GM12874 (cell line): ENCODE measurements at regions not wholly inside any gene's neighbourhood (a gene's known extent, or its start where the extent isn't known, plus 50 kb on each side); places are given as distances from the start of the nearest gene placed in this dataset.

Experiments
- CTCF ChIP-seq: IDR thresholded peaks from 2 replicates; pipeline ENCODE4 v1.5.1; 2011; ENCODE audit warnings: low read depth, mild to moderate bottlenecking, control low read depth, low read length, moderate library complexity; ENCODE audit not compliant: insufficient read depth

GRCh38 chr6:82017773-82018172, 229.8 kb downstream of the IBTK start:
- TF ChIP-seq CTCF, result no peak

DNA sequence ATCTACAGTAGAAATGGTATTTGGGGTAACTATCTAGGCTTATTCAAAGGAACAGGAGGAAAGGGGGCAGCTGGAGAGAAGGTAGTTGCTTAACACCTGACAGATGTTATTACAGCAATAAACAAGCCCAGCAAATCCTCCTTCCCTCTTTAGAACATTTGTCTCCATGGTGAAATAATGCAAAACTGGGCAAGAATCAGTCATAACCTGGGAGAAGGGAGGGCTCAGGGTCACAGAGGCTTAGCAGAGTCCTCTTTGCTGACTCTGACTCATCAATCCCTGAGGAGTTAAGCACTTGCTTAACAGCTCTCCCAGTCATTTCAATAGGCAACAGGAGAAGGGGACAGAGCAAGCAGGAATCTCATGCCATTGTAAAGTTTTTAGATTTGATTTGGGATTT, 230.3 kb downstream of the IBTK start:
- no peak for TF ChIP-seq CTCF

- no peak for TF ChIP-seq CTCF
Measured at GRCh38 chr6:82015526-82015925, 232.0 kb downstream of the IBTK start.

- TF ChIP-seq CTCF, result no peak
Measured at GRCh38 chr6:82015043-82015442, 232.5 kb downstream of the IBTK start.

DNA sequence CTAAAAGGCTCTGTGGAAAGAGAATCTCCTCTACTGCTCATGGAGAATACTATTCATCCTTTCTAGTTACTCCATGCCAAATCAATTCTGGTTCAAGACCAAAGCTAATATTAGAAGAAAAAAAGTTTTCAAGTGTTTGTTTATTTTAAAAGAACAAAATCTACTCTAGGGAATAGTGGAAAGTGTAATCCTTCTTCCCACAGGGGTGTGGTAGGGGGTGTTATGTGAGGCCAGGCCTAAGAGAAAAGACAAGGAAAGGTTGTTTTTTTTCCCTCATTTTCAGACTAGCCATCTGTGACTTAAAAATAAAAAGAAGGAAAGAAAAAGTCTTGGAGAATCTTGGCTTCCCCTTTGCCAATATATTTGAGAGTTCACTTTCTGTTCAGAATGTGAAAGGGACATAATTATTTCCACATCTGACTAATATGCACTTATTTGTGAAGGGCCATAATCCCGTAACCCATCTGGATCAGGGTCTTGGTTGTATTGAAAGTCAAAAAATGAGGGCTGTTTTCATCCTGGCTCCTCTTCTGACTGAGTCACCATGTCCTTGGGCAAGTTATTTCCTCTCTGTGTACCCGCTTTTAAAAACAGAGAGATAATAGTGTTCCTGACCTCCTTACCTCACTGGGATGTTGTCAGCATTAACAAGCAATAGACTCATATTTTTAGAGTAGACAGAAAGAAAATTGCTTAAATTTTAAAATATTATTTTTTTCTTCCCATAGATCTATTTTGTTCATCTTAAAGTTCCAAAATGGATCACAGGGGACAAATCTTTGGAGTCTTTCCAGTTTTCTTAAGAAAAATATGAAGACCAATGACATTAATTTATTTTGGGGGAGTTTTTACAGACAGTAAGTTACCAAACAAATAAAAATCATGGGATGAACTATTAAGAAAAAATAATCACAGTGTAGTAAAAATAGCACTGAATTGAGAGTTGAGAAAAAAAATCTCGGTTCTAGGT, 233.7 kb downstream of the IBTK start:
- no peak for TF ChIP-seq CTCF

DNA sequence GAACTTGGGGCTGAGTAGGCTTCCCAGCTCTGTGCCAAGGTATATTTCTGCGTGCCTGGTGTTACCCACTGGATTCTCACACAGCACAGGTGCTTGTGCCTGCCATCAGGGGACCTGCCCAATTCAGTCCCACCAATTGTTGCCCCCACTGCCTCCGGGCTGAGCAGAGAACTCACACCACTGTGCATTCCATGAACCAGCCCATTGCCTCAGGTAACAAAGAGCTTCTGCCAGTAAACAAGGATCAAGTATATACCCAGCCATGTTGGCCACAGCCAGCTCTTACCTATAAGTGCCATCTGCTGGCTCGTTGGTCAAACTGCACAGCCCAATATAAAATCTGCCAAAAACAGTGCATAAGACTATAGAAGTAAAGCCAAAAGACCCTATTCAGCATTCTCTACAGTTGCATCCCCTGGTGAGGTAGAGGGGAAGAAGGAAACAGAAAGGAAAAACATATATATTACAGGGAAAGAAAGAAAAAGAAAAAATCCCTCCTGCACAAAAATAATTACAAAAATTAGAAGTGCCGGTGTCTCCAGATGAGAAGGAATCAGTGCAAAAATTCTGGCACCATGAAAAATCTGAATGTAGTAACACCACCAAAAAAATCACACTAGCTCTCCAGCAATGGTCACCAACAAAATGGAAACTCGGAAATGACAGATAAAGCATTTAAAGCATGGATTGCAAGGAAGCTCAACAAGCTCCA, 241.4 kb downstream of the IBTK start:
- TF ChIP-seq CTCF, result peak; percentile 60

GRCh38 chr6:82000551-82000950, 247.0 kb downstream of the IBTK start:
- no peak for TF ChIP-seq CTCF
